Limb (tissue), 2 donors: ENCODE measurements at regions not wholly inside any gene's neighbourhood (a gene's known extent, or its start where the extent isn't known, plus 50 kb on each side); places are given as distances from the start of the nearest gene placed in this dataset.
A peak's percentile ranks its signal among the peaks of the same experiment; 100 is the strongest.

ENCODE experiments used
- DNase-seq, 2 donors: peaks; one replicate each; pipeline ENCODE4 v3.0.0-alpha.2; 2016; ENCODE audit errors: extremely low spot score in 2 of 2

DNA sequence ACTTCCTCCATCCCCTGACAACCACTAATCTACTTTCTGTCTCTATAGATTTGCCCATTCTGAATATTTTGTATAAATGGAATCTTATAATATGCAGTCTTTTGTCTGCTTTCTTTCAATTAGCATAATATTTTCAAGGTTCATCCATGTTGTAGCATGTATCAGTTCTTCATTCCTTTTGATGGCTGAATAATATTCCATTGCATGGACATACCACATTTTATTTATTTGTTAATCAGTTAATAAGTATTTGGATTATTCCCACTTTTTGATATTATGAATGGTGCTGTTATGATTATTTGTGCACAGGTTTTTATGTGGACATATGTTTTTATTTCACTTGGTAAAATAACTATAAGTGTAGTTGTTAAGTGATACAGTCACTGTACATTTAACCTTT is 155.1 kb upstream of the WSCD2 start:
- no peak for DNase-seq

DNA sequence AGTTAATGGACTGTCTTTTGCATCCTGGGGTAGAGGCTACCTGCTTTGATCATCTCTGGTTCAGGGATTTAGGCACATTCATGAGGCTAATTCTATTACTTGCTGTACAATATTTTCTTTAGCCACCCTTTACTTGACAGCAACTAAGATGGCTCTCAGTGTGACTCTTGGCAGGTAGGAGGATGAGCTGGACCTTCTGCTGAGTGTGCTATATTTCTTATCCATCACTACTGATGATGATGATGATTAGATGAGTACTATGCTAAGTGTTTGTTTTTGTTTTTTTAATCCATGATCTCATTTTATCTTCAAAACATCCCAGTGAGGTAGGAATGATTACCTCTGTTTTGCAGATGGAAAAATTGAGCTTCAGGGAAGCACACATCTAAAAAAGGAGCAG is 152.8 kb upstream of the WSCD2 start:
- no peak for DNase-seq

DNA sequence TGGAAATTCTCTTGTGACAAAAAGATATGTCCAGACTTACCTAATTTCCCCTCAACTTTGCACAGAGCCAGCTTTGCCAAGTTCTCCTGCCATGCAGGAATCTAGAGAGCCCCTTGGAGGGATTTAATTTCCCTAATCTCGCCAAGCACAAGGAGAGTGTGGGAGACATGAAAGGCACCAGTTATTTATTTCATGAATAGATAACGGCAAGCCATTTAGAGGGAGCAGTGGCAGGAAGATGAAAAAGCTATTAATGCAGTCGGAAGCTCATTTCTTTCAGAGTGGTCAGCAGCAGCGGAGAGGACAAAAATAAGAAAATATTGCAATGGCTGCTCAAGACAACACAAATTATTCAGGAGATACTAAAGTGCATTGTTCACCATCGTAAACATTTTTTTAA is 150.9 kb upstream of the WSCD2 start:
- DNase-seq, result no peak

DNA sequence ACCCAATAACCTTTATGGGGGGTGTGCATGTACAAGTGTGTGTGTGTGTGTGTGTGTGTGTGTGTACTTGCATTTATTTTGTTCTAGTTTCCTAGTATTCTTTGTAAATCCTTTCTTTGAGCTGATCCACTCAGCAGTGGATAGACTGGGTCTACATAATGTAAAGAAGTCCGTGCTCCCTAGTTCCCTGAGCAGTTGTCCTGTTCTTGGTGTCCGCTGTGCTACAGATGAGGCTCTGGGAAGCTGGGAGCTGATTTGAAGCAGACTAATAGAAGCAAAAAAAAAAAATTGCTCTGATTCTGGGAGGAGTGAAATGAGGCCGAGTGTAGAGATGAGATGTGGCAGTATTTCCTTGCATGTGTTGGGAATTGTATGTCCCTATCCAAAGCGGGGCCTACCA is 150.4 kb upstream of the WSCD2 start:
- DNase-seq, result no peak

DNA sequence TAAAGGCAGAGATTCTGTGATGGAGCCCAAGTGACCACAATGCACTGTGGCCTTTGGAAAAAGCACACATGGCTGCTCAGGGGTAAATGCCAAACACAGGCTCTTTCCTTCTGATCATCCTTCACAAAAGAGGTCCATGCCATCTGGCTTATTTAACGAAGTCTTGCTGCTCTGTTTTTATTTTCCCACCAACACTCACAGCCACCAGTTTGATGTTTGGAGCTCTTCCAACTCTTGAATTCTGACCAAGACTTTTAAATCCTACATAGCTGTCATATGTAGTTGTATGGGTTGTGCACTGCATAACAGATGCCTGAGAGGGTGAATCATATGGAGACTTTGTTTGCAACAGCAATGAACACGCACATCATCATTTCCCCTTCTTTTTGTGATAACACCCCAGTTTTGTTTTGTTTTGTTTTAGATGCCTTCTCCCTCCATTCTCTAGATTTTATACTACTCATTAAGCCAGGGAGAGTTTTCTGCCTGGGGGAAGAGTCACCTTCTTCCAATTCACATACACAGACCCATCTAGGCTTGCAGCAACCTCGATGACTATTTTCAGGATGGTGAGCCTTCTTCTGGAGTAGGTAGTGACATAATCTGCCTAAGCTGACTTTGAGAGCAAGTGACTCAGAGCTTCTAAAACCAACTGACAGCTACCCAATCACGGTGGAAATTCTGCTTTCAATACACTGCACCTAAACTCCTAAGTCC is 145.2 kb upstream of the WSCD2 start:
- no peak for DNase-seq

DNA sequence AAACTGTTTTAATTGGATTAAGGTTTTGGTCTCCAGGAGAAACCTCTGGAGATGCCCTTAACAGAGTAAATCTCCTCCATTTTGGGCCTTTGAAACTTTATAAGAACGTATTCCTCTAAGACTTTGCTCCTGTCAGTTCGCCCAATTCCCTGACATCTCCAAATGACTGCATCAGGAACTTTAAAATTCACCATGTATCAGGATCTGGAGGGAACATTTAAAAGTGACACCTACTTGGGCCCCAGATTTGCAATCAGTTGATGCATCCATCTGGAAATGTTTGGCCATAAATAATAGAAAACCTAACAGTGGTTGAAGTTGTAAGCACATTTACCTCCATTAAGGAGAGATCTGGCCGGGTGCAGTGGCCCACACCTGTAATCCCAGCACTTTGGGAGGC is 144.1 kb upstream of the WSCD2 start:
- no peak for DNase-seq

DNA sequence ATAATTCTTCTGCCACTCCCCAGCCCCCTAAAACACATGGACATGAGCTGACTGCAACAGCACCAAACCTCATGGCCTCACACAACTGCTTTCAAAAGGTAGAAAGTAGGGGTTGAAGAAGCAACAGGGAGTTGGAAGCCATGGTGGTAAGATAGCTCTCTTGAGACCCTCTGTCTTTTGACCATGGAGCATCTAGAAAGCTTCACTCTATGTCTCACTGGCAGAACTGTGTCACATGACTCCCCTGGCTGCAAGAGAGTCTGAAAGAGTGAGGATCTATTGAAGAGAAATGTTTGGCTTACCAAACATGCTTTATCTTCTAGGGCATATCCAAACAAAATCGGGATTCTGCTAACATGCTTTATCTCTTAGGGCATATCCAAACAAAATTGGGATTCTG is 142.9 kb upstream of the WSCD2 start:
- DNase-seq, result no peak

DNA sequence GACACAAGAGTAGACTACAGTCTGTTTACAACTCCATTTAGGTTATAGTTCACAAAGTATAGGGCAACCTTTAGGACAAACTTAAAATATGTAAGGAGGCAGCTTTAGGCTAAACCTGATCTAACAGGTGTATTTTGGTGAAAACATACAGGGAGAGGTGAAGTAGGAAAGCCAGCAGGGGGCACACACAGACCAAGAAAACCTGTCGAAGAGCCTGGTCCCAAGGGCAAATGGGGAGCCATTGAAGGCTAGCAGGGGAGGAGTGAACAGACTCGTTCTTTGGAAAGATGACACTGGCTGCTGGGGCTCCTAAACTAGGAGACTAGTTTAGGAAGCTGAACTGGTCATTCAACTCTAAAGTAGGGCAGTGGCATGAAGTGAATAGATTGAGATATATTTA is 138.8 kb upstream of the WSCD2 start:
- DNase-seq, result peak in 1 of 2 donors; percentile 53

DNA sequence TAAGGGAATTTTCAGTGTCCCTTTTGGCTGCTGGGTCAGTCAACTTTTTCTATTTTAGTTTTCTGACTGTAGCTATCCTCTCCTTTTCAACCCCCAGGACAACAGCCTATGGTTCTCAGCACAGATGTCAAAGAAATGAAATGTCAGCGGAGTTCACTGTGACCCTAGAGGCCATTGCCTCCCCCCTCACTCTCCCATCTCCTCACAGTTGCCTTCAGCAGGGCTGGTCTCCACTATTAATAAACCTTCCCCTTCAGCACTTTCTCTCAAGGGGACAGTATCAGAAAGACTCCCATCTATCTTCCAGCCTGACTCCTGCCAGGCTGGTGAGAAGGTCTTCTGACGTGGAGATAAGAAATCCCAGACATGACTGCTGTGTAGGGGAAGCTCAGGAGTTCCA is 137.1 kb upstream of the WSCD2 start:
- DNase-seq, result no peak

DNA sequence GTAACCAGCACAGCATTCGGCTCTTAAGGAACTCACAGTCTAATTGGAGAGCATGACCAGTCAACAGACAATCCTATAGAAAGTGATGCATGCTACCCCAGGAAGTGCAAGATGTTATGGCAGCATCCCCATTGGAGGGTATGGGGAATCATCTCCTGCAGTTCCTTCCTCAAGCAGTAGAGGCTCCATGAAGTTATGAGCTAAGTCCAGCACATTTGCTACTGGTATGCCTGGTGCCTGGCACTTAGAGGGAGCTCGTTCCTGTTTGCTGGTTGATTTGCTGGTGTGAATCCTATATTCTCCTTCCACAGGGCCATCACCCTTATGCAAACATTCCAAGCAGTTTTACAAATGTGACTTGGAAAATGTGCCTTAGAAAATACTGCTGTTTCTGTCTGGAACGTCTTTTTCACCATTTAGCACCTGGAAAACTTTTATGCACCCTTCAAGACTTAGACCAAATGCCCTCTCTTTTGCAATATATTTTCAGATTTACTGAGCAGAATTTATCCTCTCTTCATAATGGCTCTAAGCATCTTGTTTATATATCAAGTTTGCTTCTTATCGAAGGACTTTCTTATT is 136.1 kb upstream of the WSCD2 start:
- DNase-seq, result no peak

DNA sequence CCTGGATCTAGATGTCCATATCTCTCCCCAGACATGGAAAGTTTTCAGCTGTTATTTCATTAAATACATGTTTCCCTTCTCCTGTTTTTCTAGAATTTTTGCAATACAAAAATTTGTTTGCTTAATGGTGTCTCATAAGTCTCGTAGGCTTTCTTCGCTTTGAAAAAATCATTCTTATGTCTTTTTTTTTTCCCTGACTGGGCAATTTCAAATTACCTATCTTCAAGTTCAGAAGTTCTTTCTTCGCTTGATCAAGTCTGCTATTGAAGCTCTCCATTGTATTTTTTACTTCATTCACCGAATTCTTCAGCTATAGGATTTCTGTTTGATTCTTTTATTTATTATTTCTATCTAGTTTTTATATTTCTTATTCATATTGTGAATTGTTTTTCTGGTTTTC is 130.2 kb upstream of the WSCD2 start:
- DNase-seq, result no peak

DNA sequence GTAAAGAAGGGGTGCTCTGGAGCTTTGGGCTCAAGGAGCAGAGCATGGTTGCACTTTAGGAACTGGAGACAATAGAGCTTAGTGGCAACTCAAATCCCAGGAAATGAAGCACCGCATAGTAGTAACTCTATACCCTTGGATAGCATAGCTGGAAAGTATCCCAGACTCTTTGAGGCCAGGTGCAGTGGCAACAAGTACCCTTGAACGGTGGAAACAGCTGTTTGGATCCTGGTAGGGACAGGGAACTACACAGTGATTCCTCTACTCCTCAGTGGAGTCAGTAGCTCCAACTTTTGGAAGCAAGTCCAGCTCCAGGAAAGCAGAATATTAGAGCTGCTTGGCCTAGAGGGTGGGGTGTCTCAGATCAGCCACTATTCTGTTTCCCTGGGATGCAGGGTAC is 129.0 kb upstream of the WSCD2 start:
- no peak for DNase-seq

DNA sequence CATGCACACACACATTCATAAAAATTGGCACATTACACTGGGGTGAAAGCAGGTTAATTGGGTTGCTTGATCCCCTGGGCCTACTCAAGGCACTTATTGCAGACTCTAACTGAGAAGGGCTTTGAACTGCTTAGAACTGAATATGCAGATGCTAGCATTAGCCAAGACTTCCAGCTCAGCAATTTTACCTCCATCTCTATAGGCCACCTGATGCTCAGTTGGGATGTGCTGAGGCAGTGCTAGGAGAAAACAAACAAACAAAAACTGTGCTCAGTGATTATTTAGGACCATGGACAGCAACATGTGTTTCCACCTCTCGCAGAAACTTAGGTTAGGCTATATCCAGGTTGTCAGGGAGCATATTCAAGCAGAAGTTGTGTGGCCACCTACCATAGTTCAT is 124.8 kb upstream of the WSCD2 start:
- DNase-seq, result no peak

DNA sequence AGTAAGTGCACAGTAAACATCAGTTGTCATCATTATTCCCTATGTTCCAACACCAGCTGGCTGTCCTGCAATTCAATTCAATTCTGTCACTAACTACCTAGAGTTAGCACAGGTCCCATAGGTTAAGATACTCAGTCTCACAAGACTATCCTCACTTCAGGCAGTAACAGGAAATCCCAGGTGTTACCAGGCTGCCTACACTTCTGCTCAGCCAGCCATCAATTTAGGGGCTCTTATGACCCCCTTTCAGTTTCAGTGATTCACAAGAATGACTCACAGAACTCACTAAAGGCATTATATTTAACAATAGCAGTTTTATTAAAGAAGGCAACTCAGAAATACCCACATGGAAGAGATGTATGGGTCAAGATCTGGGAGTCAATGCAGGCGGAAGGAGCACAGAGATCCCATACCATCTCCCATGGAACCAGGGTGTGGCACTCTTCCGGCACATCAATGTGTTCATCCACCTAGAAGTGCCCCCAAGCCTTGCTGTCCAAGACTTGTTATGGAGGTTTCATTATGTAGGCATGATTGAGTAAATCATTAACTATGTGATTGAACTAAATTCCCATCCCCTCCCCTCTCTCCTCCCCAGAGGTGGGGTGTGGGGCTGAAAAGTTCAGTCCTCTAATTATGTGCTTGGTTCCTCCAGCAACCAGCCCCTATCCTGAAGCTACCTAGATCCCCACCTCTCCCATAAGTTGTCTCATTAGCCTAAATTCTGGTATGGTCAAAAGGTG is 120.8 kb upstream of the WSCD2 start:
- DNase-seq, result no peak

DNA sequence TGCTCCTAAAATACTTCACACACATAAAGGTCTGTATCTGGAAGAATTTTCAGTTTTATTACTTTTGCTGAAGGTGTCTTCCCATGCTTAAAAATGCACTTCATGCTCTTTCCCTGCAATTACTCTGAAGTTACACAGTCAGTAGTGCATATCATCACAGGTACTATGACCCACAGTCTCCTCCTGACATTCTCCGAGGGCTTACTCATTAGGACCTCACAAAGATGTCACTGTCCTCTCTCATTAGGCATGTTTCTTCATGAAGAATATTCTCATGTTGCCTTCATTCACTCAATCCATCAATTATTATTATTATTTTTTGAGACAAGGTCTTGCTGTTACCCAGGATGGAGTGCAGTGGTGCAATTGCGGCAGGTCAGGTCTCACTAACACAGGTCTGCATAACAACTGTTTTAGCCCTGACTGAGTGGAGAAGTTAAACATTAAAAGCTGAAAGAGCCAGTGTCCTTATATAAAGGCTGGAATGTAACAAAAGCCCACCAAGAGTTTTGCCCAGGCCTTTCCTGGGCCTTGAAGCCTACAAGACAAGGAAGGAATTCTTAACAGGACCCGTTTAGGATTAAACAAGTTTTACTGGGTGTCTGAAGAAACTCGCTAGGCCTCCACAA is 119.5 kb upstream of the WSCD2 start:
- no peak for DNase-seq

DNA sequence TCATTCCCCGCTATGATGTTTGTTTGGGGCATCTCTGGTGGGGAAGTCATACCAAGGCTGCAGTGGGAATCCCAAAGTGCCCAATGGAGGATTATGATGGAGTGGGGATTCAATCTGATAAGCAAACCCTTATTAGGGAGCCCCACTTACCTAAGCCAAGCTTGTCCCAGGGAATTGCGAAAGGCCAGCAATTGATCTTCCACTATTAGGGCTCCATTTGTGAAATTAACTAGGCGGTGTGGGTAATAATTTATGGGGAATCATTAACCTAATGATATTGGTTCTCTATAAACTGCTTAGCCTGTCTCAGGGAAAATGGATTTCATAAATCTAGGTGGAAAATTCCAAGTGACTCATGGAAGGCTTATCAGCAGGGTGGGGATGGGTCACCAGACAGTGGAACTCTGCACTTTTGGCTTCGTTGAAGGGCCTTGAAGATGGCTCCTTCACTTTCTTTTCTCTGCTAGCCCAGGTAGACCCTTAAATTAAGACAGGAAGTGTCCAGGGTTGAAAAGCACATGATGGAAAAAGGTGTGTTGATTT is 113.0 kb upstream of the WSCD2 start:
- DNase-seq, result no peak

DNA sequence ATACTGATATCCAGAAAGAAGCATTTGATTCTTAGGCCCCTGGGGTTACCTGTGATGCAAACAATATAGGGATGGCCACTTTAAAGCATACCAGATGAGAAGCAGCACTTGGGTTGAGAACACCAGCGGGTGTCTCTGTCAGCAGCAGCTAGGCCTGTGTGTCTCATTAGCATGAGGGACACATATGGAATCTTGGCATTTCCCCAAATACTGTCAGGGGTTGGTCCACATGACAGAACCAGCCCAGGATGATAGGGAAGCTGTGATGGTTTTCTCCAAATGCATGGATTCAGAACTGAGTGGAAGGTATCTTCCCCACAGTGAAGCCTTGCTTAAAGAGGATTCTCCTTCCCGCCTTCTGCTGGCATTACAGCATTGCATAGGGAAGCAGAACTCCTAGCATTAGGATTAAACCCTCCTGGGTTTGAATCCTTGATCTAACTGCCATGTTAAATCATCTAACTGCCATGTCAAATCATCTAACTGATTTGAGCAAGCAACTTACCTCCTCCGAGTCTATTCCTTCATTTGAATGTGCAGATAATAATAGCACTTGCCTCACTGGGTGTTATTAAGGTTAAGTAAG is 111.5 kb upstream of the WSCD2 start:
- no peak for DNase-seq

DNA sequence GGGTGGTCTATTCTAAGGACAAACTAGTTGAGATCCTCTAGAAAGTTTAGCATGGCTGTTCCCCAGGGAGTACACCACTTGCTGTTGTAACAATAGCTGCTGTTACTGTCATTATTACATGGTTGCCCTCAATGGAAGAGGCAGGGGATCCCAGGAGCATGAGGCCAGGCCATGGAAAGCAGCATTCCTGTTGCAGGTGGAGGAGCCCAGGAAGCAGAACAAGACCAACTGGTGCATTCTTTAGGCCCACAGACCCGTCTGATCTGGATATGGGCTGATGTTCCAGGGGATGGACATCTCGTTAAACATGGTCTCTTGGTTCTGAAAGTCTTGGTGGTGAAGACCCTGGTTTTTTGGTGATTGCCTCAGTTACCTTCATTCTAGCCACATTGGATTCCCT is 109.2 kb upstream of the WSCD2 start:
- no peak for DNase-seq

DNA sequence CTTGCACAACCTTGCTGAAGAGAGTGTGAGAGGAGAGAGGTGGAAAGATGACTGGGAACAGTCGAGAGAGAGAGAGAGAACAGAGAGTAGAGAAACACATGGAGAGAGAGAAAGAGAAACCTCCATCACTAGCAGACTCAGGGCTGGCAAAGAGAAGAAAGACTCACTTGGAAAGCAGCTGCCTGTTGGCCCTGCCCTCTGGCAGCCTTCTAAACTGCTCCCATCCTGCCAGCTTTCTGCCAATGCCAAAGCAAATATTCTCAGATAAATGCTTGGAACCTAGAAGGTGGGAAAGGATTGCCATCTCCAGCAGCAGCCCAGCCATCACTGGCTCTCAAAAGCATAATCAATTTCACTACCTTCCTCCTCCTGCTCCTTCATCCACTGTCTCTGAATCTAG is 107.9 kb upstream of the WSCD2 start:
- DNase-seq, result no peak

DNA sequence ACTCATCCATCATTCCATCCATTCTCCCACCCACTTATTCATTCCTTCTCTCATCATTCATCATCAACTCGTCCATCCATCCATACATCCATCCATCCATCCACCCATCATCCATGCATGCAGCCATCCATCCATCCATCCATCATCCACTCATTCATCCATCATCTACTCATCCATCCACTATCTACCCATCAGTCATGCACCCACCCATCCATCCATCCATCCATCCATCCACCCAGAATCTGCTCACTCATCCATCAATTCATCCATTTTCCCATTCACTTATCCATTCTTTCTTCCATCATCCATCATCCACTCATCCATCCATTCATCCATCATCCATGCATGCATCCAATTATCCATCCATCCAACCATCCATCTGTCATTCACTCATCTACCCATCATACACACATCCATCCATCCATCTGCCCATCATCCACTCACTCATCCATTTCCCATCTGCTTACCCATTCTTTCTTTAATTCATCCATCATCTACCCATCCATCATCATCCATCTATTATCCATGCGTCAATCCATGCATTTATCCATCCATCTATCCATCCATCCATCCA is 107.1 kb upstream of the WSCD2 start:
- no peak for DNase-seq

DNA sequence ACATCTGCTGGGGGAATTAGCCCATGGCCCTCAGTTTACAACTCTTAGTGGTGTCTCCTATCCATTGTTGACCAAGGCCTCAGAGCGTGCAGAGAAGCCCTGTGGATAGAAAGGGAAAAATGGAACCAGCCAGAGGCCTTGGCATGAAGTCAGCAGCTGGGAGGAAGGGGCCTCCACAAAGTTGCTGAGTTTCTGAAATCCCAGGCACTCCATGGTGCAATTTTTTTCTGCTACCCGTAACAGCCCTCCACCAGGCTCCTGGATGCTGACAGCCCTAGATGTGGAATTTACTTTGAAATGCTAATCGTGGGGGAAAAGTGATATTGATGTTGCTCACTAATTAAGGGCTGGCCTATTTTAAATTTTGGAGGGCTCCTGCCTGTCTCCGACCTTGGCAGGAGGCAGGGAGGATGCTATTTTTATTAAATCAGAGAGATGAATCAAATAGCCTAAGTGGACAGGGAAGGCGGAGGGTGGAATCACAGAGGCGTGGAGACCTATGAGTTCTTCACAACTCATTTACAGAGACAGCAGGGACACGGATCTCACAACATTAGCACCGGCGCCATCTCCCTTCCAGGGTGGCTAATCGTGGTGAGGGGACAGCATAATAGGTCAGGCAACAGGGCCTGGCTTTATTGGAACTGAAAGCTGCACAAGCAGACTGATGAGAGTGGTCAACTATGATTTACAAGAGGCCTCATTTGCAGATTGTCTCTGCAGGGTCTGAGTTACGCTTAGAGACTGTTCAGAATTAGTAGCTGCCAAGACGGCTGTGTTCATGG is 99.8 kb upstream of the WSCD2 start:
- peak in 1 of 2 donors; percentile 36 for DNase-seq
